ENCODE measurements at regions not wholly inside any gene's neighbourhood (a gene's known extent, or its start where the extent isn't known, plus 50 kb on each side); places are given as distances from the start of the nearest gene placed in this dataset.

- intact Hi-C loops (cut with DNase I; ENCODE audit: low total_unique reads), result no loop called here
- DNase-seq (ENCODE audit: low spot score in 2 of 2), result no peak
- whole genome bisulfite sequencing, 2 donors, result 25 to 26% methylated on average over 37 to 41 of the region's 47 CpGs
- H3K4me3 ChIP-seq (ENCODE audit: low read depth, poor library complexity, severe bottlenecking), result no peak overlapping the region
- TF ChIP-seq CTCF (IDR thresholded peaks at IDR 0.05) (no peak), POLR2A (IDR thresholded peaks at IDR 0.05) (no peak)
Measured at GRCh38 chr20:62551407-62552323, 75.9 kb upstream of the GATA5 start.

- intact Hi-C loops (cut with DNase I; ENCODE audit: low total_unique reads), result no loop called here
- 67 to 77% methylated on average over 14 of the region's 14 CpGs for WGBS, 2 donors
- TF ChIP-seq CTCF (IDR thresholded peaks at IDR 0.05) (no peak), POLR2A (IDR thresholded peaks at IDR 0.05) (no peak)
Measured at GRCh38 chr20:62552613-62553012, 76.8 kb upstream of the GATA5 start.

GRCh38 chr20:62553136-62553837 is 77.5 kb upstream of the GATA5 start:
- intact Hi-C loops (cut with DNase I; ENCODE audit: low total_unique reads), result no loop called here
- 83 to 85% methylated on average over 29 to 33 of the region's 33 CpGs for WGBS, 2 donors
- no peak overlapping the region for H3K4me3 ChIP-seq (ENCODE audit: low read depth, poor library complexity, severe bottlenecking)

More at GRCh38 chr20:62552613-62553012, 76.8 kb upstream of the GATA5 start:
- DNase-seq (ENCODE audit: low spot score in 2 of 2), result no peak
- H3K4me3 ChIP-seq (ENCODE audit: low read depth, poor library complexity, severe bottlenecking), result no peak overlapping the region

GRCh38 chr20:62553838-62554161 is 78.0 kb upstream of the GATA5 start:
- WGBS, 2 donors, result 71 to 74% methylated on average over 7 of the region's 7 CpGs
- TF ChIP-seq POLR2A (IDR thresholded peaks at IDR 0.05) (no peak), CTCF (IDR thresholded peaks at IDR 0.05) (no peak)
- intact Hi-C loops (cut with DNase I; ENCODE audit: low total_unique reads), result no loop called here
- no peak overlapping the region for H3K4me3 ChIP-seq (ENCODE audit: low read depth, poor library complexity, severe bottlenecking)
- no peak for DNase-seq (ENCODE audit: low spot score in 2 of 2)

More at GRCh38 chr20:62553136-62553837, 77.5 kb upstream of the GATA5 start:
- DNase-seq (ENCODE audit: low spot score in 2 of 2), result no peak
- TF ChIP-seq POLR2A (IDR thresholded peaks at IDR 0.05) (no peak), CTCF (IDR thresholded peaks at IDR 0.05) (no peak)

- TF ChIP-seq CTCF (IDR thresholded peaks at IDR 0.05) (no peak), POLR2A (IDR thresholded peaks at IDR 0.05) (no peak)
- intact Hi-C loops (cut with DNase I; ENCODE audit: low total_unique reads), result no loop called here
- H3K4me3 ChIP-seq (ENCODE audit: low read depth, poor library complexity, severe bottlenecking), result no peak overlapping the region
- no peak for DNase-seq (ENCODE audit: low spot score in 2 of 2)
- WGBS, 2 donors, result 55 to 66% methylated on average over 35 of the region's 35 CpGs
Measured at GRCh38 chr20:62554214-62554897, 78.6 kb upstream of the GATA5 start.

All from lower leg skin (tissue), 4 donors.